DMS79 (cell line): ENCODE measurements at regions not wholly inside any gene's neighbourhood (a gene's known extent, or its start where the extent isn't known, plus 50 kb on each side); places are given as distances from the start of the nearest gene placed in this dataset.
"Not testable (repeated sequence)": the region's sequence is repeated elsewhere in the genome, so short reads cannot be mapped to it uniquely, and the experiment has no call there.

Experiments
- DNase-seq: peaks from one replicate; lab custom pipeline; 2025; lab: John Stamatoyannopoulos, UW

DNA sequence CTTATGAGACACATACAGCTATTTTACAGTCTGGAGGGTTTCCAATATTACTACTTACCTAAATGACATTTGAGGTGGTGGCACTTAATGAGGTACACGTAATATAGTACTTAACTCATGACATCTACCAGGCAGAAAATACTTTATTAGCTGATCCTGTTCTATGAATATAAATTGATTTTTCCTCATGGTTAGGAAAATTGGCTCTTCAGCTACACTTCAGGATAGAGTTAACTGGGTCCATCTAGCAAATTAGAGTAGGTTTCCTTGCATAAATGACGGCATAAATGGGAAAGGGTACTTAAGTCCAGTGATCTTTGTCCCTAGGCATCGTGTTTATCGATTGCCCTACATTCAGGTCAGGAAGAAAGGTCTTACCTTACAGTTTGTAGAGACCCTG lies 988.8 kb upstream of the TMPRSS15 start:
- no peak for DNase-seq

GRCh38 chr21:19400223-19400770 lies 996.7 kb upstream of the TMPRSS15 start:
- no peak for DNase-seq

DNA sequence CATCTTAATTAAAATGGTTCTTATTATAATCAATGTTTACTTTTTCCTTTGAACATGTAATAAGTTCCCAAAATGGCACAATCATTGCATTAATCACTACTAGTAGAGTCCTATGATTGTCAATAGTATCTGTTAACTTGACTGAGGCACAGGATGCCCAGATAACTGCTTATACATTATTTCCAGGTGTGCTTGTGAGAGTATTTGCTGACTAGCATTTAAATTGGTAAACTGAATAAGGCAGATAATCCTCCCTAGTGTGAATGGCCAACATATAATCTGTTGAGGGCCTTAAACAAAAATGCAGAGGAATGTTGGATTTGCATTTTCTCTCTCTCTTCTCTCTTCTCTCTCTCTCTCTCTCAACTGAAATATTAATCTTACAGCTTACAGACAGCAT lies 999.3 kb upstream of the TMPRSS15 start:
- no peak for DNase-seq

- no peak for DNase-seq
Measured at GRCh38 chr21:19405326-19405725, 1001.7 kb upstream of the TMPRSS15 start.

- no peak for DNase-seq
Measured at GRCh38 chr21:19420565-19420964, 1017.0 kb upstream of the TMPRSS15 start.

DNA sequence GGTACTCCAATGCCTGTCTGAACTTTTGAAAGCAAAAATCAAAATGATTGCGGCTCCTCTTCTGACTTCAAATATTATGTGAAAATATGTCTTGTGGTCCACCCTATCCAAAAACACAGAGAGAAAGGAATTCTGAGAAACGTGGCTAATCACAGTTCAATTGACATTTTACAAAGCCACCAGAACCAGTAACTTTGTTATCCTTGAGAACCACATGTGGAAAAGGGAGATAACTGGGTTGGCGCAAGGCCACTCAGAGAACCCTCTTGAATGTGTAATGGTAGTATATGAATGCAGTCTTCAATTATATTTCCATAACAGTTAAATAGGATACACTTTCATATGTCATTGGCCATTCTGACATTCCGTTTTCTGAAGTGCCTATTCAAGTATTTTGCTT lies 1030.0 kb upstream of the TMPRSS15 start:
- DNase-seq = no peak

DNA sequence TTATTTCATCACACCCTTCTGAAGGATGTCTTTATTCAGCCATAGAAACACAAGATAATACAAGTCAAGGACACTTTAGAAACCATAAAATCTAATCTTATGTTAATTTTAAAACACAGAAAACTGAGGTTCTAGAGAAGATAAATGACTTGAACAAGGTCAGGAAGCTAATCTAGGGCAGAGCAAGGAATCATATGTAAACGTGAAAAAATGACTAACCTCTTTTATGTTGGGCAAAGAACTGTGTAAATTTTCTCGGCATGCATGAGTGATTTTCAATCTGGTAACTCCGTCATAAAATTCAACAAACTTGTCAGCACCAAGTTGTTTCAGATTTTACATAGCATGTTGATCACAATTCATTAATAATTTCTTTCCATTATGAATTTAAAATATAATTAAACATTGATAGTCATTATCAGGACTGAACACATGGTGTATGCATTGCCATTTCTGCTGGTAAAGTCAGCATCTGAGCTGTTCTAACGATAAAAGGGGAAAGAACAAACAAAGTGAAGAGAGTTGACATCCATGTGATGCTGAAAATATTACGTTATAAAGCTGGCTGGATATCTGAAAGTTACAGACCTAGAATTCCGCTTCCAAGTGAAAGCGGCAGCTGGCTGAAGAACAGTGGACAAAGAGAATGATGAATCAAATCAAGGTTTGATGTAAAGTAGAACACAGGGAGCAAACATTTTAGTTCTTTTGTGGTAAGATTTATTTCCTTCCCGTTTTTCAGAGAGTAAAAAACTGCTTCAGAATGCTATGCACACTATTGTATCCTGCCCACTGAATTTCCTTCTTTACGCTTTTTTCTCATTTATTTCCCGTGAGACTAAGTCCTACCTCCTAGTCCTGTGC lies 1037.4 kb upstream of the TMPRSS15 start:
- no peak for DNase-seq

GRCh38 chr21:19458295-19458694 lies 1054.7 kb upstream of the TMPRSS15 start:
- no peak for DNase-seq

- no peak for DNase-seq
Measured at GRCh38 chr21:19461481-19462205, 1058.1 kb upstream of the TMPRSS15 start.

GRCh38 chr21:19463966-19464365 lies 1060.4 kb upstream of the TMPRSS15 start:
- no peak for DNase-seq

DNA sequence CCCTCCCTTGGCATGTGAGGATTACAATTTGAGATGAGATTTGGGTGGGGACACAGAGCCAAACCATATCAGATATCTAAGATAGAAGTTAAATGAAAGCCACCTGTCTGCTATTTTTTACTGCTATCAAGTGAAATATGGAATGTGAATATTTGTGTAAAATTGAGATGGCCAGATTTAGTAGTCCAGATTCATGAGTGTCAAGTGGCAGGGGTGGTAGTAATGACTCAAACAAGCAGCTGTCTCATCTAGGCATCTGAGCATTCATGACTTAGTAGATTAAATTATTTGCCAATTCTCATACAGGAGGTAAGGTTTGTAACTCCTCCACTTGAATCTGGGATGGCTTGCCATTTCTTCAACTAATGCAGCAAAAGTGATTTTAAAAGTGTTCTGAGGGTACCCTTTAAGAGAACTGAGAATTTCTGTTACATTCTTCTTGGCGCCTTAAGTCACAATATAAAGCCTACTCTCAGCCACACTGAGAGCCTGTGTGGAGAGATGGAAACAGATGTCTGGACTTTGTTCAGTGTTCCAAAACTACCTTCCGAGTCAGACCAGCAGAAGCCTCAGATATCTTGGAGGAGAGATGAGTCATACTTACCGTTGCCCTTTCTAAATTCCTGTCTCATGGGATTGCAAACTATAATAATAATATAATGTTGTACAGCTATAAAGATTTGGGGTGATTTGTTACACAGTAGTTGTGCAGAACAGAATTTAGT lies 1065.6 kb upstream of the TMPRSS15 start:
- DNase-seq = no peak

DNA sequence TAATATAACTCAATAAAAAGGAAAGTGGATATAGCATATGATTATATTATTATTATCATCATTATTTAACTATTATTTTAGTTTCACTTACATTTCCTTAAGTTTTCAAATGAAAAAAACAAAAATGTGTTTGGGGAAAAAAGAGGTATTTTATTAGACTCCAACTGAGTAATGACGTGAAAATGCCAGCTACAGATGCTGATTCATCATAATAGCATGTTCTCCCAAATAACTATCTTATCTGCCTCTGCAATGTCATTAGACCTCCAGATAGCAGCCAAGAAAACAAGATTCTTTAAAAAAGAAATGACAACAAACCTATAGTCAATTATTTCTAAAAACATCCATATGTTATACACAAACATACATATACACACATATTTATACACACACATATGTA lies 1071.9 kb upstream of the TMPRSS15 start:
- no peak for DNase-seq

GRCh38 chr21:19489930-19490329 lies 1086.3 kb upstream of the TMPRSS15 start:
- no peak for DNase-seq

DNA sequence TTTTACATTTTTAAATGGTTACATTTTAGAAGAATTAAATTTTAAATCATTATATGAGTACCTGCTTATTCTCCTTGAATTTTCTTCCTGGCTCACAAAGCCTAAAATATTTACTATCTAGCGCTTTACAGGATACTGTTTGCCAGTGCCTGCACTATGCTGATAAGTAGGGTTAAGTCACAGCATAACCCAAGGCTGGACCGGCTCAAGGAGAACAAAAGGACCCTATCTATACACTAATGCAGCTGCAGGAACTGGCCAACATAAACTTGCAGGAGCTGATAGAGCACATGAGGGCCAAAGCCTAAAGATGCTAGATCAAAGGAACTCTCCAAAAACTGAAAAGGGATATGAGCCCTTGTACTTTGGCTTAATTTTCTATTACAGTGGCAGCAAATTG lies 1086.9 kb upstream of the TMPRSS15 start:
- DNase-seq = no peak

DNA sequence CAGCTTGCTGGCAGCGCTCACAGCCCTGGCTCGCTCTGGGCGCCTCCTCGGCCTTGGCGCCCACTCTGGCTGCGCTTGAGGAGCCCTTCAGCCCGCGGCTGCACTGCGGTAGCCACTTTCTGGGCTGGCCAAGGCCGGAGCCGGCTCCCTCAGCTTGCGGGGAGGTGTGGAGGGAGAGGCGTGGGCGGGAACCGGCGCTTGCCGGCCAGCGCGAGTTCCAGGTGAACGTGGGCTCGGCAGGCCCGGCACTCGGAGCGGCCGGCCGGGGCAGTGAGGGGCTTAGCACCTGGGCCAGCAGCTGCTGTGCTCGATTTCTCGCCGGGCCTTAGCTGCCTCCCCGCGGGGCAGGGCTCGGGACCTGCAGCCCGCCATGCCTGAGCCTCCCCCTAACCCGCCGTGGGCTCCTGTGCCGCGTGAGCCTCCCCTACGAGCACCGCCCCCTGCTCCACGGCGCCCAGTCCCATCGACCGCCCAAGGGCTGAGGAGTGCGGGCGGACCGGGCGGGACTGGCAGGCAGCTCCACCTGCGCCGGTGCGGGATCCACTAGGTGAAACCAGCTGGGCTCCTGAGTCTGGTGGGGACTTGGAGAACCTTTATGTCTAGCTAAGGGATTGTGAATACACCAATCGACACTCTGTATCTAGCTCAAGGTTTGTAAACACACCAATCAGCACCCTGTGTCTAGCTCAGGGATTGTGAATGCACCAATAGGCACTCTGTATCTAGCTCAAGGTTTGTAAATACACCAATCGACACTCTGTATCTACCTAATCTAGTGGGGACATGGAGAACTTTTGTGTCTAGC lies 1090.1 kb upstream of the TMPRSS15 start:
- not testable (repeated sequence) for DNase-seq

DNA sequence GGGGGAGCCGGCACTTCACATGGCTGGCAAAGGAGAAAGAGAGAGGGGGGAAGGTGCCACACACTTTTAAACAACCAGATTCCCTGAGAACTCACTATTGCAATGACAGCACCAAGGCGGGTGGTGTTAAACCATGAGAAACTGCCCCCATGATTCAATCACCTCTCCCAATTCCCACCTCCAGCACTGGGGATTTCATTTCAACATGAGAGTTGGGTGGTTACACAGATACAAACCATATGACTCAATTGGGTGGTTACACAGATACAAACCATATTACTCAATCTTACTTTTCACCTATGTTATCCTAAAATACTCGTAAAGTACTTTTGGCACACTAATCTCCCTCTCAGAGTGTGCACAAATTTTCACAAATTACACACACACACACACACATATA lies 1097.5 kb upstream of the TMPRSS15 start:
- DNase-seq = no peak

- DNase-seq = no peak
Measured at GRCh38 chr21:19507682-19508260, 1104.2 kb upstream of the TMPRSS15 start.

DNA sequence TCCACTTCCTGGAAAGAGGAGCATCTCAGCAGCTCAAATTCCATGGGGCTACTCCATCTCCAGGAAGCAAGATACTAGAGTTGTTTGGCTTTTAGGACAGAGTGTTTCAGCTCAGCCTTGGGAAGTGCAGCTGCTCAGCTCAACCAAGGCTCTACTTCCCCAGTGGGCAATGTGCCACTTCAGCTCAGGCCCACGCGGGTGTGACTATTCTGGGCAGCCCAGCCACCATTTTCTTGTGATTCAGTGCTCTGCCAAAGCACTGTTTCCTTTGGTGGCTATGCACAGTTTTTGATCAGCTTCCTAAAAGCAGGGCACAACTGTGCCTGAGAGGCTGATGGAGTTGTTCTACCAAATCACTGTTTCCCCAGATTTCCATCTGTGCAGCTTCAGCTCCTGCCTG lies 1104.9 kb upstream of the TMPRSS15 start:
- DNase-seq = no peak

GRCh38 chr21:19508844-19509243 lies 1105.3 kb upstream of the TMPRSS15 start:
- DNase-seq = no peak

DNA sequence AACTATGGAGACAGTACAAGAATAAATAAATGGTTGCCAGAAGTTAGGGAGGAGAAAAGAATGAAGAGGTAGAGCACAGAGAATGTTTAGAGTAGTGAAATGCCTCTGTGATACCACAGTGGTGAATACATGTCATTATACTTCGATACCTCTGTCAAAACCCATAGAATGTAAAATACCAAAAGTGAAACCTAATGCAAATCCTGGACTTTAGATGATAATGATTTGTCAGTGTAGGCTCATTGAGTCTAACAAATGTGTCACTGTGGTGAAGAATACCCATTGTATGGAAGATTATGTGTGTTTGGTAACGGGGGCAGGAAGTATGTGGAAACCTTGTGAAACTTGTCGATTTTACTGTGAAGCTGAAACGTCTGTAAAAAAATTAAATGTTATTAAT lies 1106.5 kb upstream of the TMPRSS15 start:
- DNase-seq = no peak

GRCh38 chr21:19510653-19511052 lies 1107.1 kb upstream of the TMPRSS15 start:
- DNase-seq = no peak
